H1 (cell line): ENCODE measurements at regions not wholly inside any gene's neighbourhood (a gene's known extent, or its start where the extent isn't known, plus 50 kb on each side); places are given as distances from the start of the nearest gene placed in this dataset.
A peak's percentile ranks its signal among the peaks of the same experiment; 100 is the strongest.

Source experiments
- CTCF ChIA-PET: fragments of 300-600 bp; sonication (Branson Sonifier 250); formaldehyde crosslinking; loops from one replicate; lab custom pipeline; 2021; ENCODE audit not compliant: partially characterized antibody; lab: Charles Lee
- POLR2A ChIA-PET: fragments of 300-600 bp; sonication (Branson Sonifier 250); formaldehyde crosslinking; loops from one replicate; lab custom pipeline; 2021; ENCODE audit warnings: inconsistent platforms; ENCODE audit not compliant: partially characterized antibody; lab: Charles Lee
- DNase-seq, 2 experiments: peaks; one replicate each; pipeline versions ENCODE4 v3.0.0 to v3.0.0-alpha.2; 2010 to 2022; ENCODE audit warnings: low spot score in 2 of 2, low read depth in 1 of 2, mixed read lengths in 1 of 2
- FAIRE-seq: peaks from 2 replicates; lab custom pipeline; 2011; peaks lifted over from hg19 to GRCh38; lab: Jason Lieb, UNC
- H2AFZ ChIP-seq: 2 replicates; pipeline ENCODE4 v1.8.1; 2012; ENCODE audit warnings: low read length, inconsistent platforms
- H2AK5ac ChIP-seq: 2 replicates; pipeline ENCODE4 v1.6.1; 2013; ENCODE audit warnings: low read depth, low read length
- H2BK120ac ChIP-seq: replicated peaks from 2 replicates; pipeline ENCODE3; 2013; ENCODE audit warnings: low read depth, low read length, inconsistent platforms
- H2BK12ac ChIP-seq: 2 replicates; pipeline ENCODE4 v1.6.1; 2013; ENCODE audit warnings: low read depth, low read length
- H2BK15ac ChIP-seq: 2 replicates; pipeline ENCODE4 v1.6.1; 2013; ENCODE audit warnings: low read length
- H2BK20ac ChIP-seq: 2 replicates; pipeline ENCODE4 v1.6.1; 2013; ENCODE audit warnings: low read length
- H2BK5ac ChIP-seq: 2 replicates; pipeline ENCODE4 v1.6.1; 2013; ENCODE audit warnings: low read depth, low read length
- H3K14ac ChIP-seq: 2 replicates; pipeline ENCODE4 v1.6.1; 2013; ENCODE audit warnings: inconsistent platforms; ENCODE audit not compliant: insufficient read length
- H3K18ac ChIP-seq: 2 replicates; pipeline ENCODE4 v1.6.1; 2013; ENCODE audit warnings: low read length; ENCODE audit errors: extremely low read depth
- H3K23ac ChIP-seq: 2 replicates; pipeline ENCODE4 v1.6.1; 2013; ENCODE audit warnings: inconsistent platforms; ENCODE audit not compliant: insufficient read length
- H3K23me2 ChIP-seq: 2 replicates; pipeline ENCODE4 v1.6.1; 2013; ENCODE audit warnings: low read depth, low read length
- H3K27ac ChIP-seq: 2 replicates; pipeline ENCODE4 v1.6.1; 2011; ENCODE audit warnings: low read depth, low read length, inconsistent platforms
- H3K27me3 ChIP-seq, 4 experiments: replicated peaks in 1 of 4; 1 replicate in 1 of 4; 2 replicates in 3 of 4; pipeline versions ENCODE4 v1.6.1 to v1.8.1; 2011 to 2013; ENCODE audit warnings: low read length in 3 of 4, mild to moderate bottlenecking in 3 of 4, inconsistent platforms in 2 of 4, mixed read lengths in 2 of 4, moderate library complexity in 1 of 4; ENCODE audit not compliant: control insufficient read depth in 3 of 4, insufficient read depth in 3 of 4; ENCODE audit errors: extremely low read depth in 1 of 4
- H3K36me3 ChIP-seq, 4 experiments: 2 replicates each; pipeline versions ENCODE4 v1.6.1 to v1.8.1; 2011 to 2013; ENCODE audit warnings: mild to moderate bottlenecking in 4 of 4, low read length in 3 of 4, moderate library complexity in 2 of 4, control low read depth in 1 of 4, inconsistent platforms in 1 of 4; ENCODE audit not compliant: insufficient read depth in 4 of 4, control insufficient read depth in 2 of 4
- H3K4ac ChIP-seq: replicated peaks from 2 replicates; pipeline ENCODE3; 2013; ENCODE audit warnings: low read length, low read depth, mixed read lengths, inconsistent platforms; ENCODE audit not compliant: insufficient read length
- H3K4me1 ChIP-seq, 4 experiments: replicated peaks in 1 of 4; 1 replicate in 1 of 4; 2 replicates in 3 of 4; pipeline versions ENCODE4 v1.6.1 to v1.8.1; 2011 to 2013; ENCODE audit warnings: low read length in 3 of 4, inconsistent platforms in 2 of 4, mixed read lengths in 1 of 4; ENCODE audit not compliant: insufficient read depth in 4 of 4, control insufficient read depth in 3 of 4
- H3K4me2 ChIP-seq, 2 experiments: 2 replicates each; pipeline versions ENCODE4 v1.6.1 to v1.8.1; 2011 to 2013; ENCODE audit warnings: low read depth in 2 of 2, low read length in 2 of 2, control low read depth in 1 of 2, inconsistent platforms in 1 of 2, mild to moderate bottlenecking in 1 of 2; ENCODE audit not compliant: insufficient read depth in 1 of 2
- H3K4me3 ChIP-seq, 4 experiments: fragments of 200-600, 300-600 bp in 1 of 4; sonication (generic), shearing (Covaris generic), sonication (Bioruptor Twin) in 1 of 4; 2 replicates each; pipeline versions ENCODE4 v1.5.1 to v1.8.1; 2011 to 2016; ENCODE audit warnings: low read length in 4 of 4, low read depth in 3 of 4, control low read depth in 2 of 4, inconsistent platforms in 2 of 4, mild to moderate bottlenecking in 2 of 4, mixed read lengths in 1 of 4, moderate library complexity in 1 of 4; ENCODE audit not compliant: insufficient read depth in 2 of 4; ENCODE audit errors: extremely low read depth in 1 of 4
- H3K56ac ChIP-seq: replicated peaks from 2 replicates; pipeline ENCODE3; 2013; ENCODE audit warnings: low read depth, mild to moderate bottlenecking, mixed read lengths, low read length, inconsistent platforms; ENCODE audit not compliant: insufficient read length
- H3K79me1 ChIP-seq: 2 replicates; pipeline ENCODE4 v1.6.1; 2013; ENCODE audit warnings: low read depth, low read length, control low read depth
- H3K79me2 ChIP-seq, 2 experiments: 2 replicates each; pipeline versions ENCODE4 v1.6.1 to v1.8.1; 2012 to 2013; ENCODE audit warnings: low read length in 2 of 2, mild to moderate bottlenecking in 2 of 2, inconsistent platforms in 1 of 2; ENCODE audit not compliant: insufficient read depth in 2 of 2, control insufficient read depth in 1 of 2
- H3K9ac ChIP-seq, 4 experiments: replicated peaks in 1 of 4; 1 replicate in 1 of 4; 2 replicates in 3 of 4; pipeline versions ENCODE4 v1.6.1 to v1.8.1; 2011 to 2013; ENCODE audit warnings: low read depth in 3 of 4, low read length in 3 of 4, control low read depth in 2 of 4, mild to moderate bottlenecking in 2 of 4, moderate library complexity in 2 of 4, inconsistent platforms in 1 of 4; ENCODE audit errors: extremely low read depth in 1 of 4
- H3K9me3 ChIP-seq, 2 experiments: 2 replicates each; pipeline versions ENCODE4 v1.6.1 to v1.8.1; 2012 to 2013; ENCODE audit warnings: mild to moderate bottlenecking in 2 of 2, moderate library complexity in 2 of 2, control low read depth in 1 of 2, inconsistent platforms in 1 of 2, low read depth in 1 of 2, low read length in 1 of 2, mixed read lengths in 1 of 2; ENCODE audit not compliant: insufficient read depth in 2 of 2
- H4K20me1 ChIP-seq, 2 experiments: replicated peaks in 1 of 2; 2 replicates each; pipeline versions ENCODE3 to v1.8.1; 2011 to 2013; ENCODE audit warnings: inconsistent platforms in 2 of 2, low read length in 2 of 2, mild to moderate bottlenecking in 1 of 2; ENCODE audit not compliant: insufficient read depth in 2 of 2, control insufficient read depth in 1 of 2
- H4K5ac ChIP-seq: 2 replicates; pipeline ENCODE4 v1.6.1; 2013; ENCODE audit warnings: low read length, low read depth, mixed read lengths, inconsistent platforms; ENCODE audit not compliant: insufficient read length
- H4K8ac ChIP-seq: 2 replicates; pipeline ENCODE4 v1.8.0; 2013; ENCODE audit warnings: mild to moderate bottlenecking, moderate library complexity, low read length, inconsistent platforms; ENCODE audit not compliant: insufficient read depth; ENCODE audit errors: extremely low read depth
- H4K91ac ChIP-seq: replicated peaks from 2 replicates; pipeline ENCODE3; 2013; ENCODE audit warnings: low read length, mixed read lengths, inconsistent platforms; ENCODE audit not compliant: insufficient read length
- CTCF ChIP-seq, 3 experiments: IDR thresholded peaks; 1 replicate in 2 of 3; 2 replicates in 1 of 3; pipeline versions ENCODE4 v1.5.1 to v1.6.1; 2011; ENCODE audit warnings: low read length in 3 of 3, mild to moderate bottlenecking in 3 of 3, inconsistent platforms in 2 of 3, low read depth in 1 of 3, moderate library complexity in 1 of 3; ENCODE audit not compliant: insufficient read depth in 1 of 3; ENCODE audit errors: control extremely low read depth in 1 of 3
- FOSL1 ChIP-seq: IDR thresholded peaks from 2 replicates; pipeline ENCODE4 v1.6.1; 2011; ENCODE audit warnings: mild to moderate bottlenecking, low read depth, low read length, moderate library complexity; ENCODE audit not compliant: insufficient read depth
- POU5F1 ChIP-seq: IDR thresholded peaks from 2 replicates; pipeline ENCODE4 v1.6.1; 2011; ENCODE audit warnings: low read depth, mild to moderate bottlenecking, low read length, moderate library complexity
- RAD21 ChIP-seq, 2 experiments: IDR thresholded peaks in 1 of 2; conservative IDR thresholded peaks in 1 of 2; 2 replicates each; pipeline ENCODE4 v1.6.1; 2011; ENCODE audit warnings: low read depth in 2 of 2, low read length in 2 of 2, improper control_type of control experiment in 1 of 2, inconsistent platforms in 1 of 2, mild to moderate bottlenecking in 1 of 2, moderate library complexity in 1 of 2
- SIN3A ChIP-seq, 2 experiments: IDR thresholded peaks in 1 of 2; conservative IDR thresholded peaks in 1 of 2; 2 replicates each; pipeline ENCODE4 v1.6.1; 2011 to 2012; ENCODE audit warnings: low read length in 2 of 2, improper control_type of control experiment in 1 of 2, low read depth in 1 of 2, mild to moderate bottlenecking in 1 of 2
- SIX5 ChIP-seq: IDR thresholded peaks from 2 replicates; pipeline ENCODE4 v1.6.1; 2011; ENCODE audit warnings: mild to moderate bottlenecking, low read depth, low read length
- WGBS, 2 experiments: shearing (Covaris generic) in 1 of 2; methylation state at CpG; one replicate each; pipeline versions ENCODE4 v1.1.6 to v1.1.7; 2013 to 2015; ENCODE audit warnings: low lambda C conversion rate in 2 of 2, mixed read lengths in 2 of 2, inconsistent platforms in 1 of 2, low coverage in 1 of 2, missing lambda C conversion rate in 1 of 2; ENCODE audit not compliant: insufficient replicate concordance in 2 of 2, insufficient coverage in 1 of 2, insufficient read length in 1 of 2; ENCODE audit errors: extremely low coverage in 1 of 2, missing lambda C conversion rate in 1 of 2; 5-methylcytosine and 5-hydroxymethylcytosine counted together
- TF ChIP-seq, protein P1 (sequence below): IDR thresholded peaks from 2 replicates; pipeline ENCODE4 v1.6.1; 2012; ENCODE audit warnings: low read length, inconsistent platforms

GRCh38 chr7:25391295-25391861 lies 163.1 kb upstream of the NPVF start:
- Histone ChIP-seq H2AK5ac (no peak overlapping the region), H3K4ac (no peak overlapping the region), H3K79me1 (no peaks in the 10 kb centered on the region), H3K9ac (no peak overlapping the region), H2BK120ac (no peak overlapping the region), H4K8ac (no peak overlapping the region), H3K56ac (no peak overlapping the region), H3K14ac (no peak overlapping the region), H4K91ac (no peak overlapping the region), H4K20me1 (no peaks in the 10 kb centered on the region), H2BK12ac (no peak overlapping the region), H3K27ac (no peak overlapping the region), H3K23me2 (no peaks in the 10 kb centered on the region), H3K4me3 (no peak overlapping the region), H3K79me2 (no peaks in the 10 kb centered on the region), H3K9me3 (no peaks in the 10 kb centered on the region), H3K27me3 (no peaks in the 10 kb centered on the region; a peak in 1 of 7 replicates), H3K4me1 (no peaks in the 10 kb centered on the region), H2BK15ac (no peak overlapping the region), H4K5ac (no peak overlapping the region), H3K18ac (no peak overlapping the region), H2BK5ac (no peak overlapping the region), H3K23ac (no peak overlapping the region), H2BK20ac (no peak overlapping the region), H3K4me2 (no peak overlapping the region), H2AFZ (no peak overlapping the region), H3K36me3 (no peaks in the 10 kb centered on the region)
- WGBS, 2 experiments, result 64% methylated on average over 5 of the region's 5 CpGs; no CpG with 5 or more reads in 1 of the 2 experiments
- ChIA-PET CTCF (interaction anchor here (0.5 to 17.3 kb wide), 30 partner anchors 9 to 613 kb away, joined by 3 to 283 read pairs (median 4); no protein-coding TSS in a partner anchor), POLR2A (no interaction called here)
- peak; percentile 58 to 61 for TF ChIP-seq RAD21 (IDR thresholded peaks at IDR 0.05 in 1 of 2, conservative IDR thresholded peaks at IDR 0.05 in 1 of 2; ENCODE audit: low read depth in 2 of 2, low read length in 2 of 2)
- TF ChIP-seq SIN3A (conservative IDR thresholded peaks at IDR 0.05 in 1 of 2, IDR thresholded peaks at IDR 0.05 in 1 of 2; ENCODE audit: low read depth in 1 of 2, low read length in 2 of 2), result no peak
- peak in 1 of 3 experiments; percentile 44; a peak in 1 of 4 replicates for TF ChIP-seq CTCF (IDR thresholded peaks at IDR 0.05; ENCODE audit: control extremely low read depth in 1 of 3, insufficient read depth in 1 of 3, low read depth in 1 of 3, low read length in 3 of 3)
- TF ChIP-seq POU5F1, result no peak
- TF ChIP-seq SIX5, result no peak
- TF ChIP-seq FOSL1, result no peak
- TF ChIP-seq, protein P1, sequence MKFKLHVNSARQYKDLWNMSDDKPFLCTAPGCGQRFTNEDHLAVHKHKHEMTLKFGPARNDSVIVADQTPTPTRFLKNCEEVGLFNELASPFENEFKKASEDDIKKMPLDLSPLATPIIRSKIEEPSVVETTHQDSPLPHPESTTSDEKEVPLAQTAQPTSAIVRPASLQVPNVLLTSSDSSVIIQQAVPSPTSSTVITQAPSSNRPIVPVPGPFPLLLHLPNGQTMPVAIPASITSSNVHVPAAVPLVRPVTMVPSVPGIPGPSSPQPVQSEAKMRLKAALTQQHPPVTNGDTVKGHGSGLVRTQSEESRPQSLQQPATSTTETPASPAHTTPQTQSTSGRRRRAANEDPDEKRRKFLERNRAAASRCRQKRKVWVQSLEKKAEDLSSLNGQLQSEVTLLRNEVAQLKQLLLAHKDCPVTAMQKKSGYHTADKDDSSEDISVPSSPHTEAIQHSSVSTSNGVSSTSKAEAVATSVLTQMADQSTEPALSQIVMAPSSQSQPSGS, result no peak
- DNase-seq (no peak), FAIRE-seq (no peak)
